HL-60 (cell line): ENCODE measurements at regions not wholly inside any gene's neighbourhood (a gene's known extent, or its start where the extent isn't known, plus 50 kb on each side); places are given as distances from the start of the nearest gene placed in this dataset.
"Not testable (repeated sequence)": the region's sequence is repeated elsewhere in the genome, so short reads cannot be mapped to it uniquely, and the experiment has no call there.

Experiments used
- CTCF ChIP-seq: IDR thresholded peaks from one replicate; pipeline ENCODE4 v1.5.1; 2011; ENCODE audit warnings: low read length, control low read depth, inconsistent platforms; ENCODE audit not compliant: insufficient read depth
- GABPA ChIP-seq: IDR thresholded peaks from 2 replicates; pipeline ENCODE4 v1.6.1; 2012; ENCODE audit warnings: low read depth
- POLR2AphosphoS5 ChIP-seq: IDR thresholded peaks from 2 replicates; pipeline ENCODE4 v1.6.1; 2012; ENCODE audit warnings: low read depth
- SPI1 ChIP-seq: IDR thresholded peaks from 2 replicates; pipeline ENCODE4 v1.6.1; 2012; ENCODE audit warnings: low read depth, mild to moderate bottlenecking, borderline replicate concordance

GRCh38 chr20:1799746-1800145 is 95.5 kb upstream of the SIRPA start:
- not testable (repeated sequence) for TF ChIP-seq CTCF, SPI1, GABPA, POLR2AphosphoS5
